HL-60 (cell line): ENCODE measurements at regions not wholly inside any gene's neighbourhood (a gene's known extent, or its start where the extent isn't known, plus 50 kb on each side); places are given as distances from the start of the nearest gene placed in this dataset.
"Not testable (repeated sequence)": the region's sequence is repeated elsewhere in the genome, so short reads cannot be mapped to it uniquely, and the experiment has no call there.

ENCODE experiments used
- CTCF ChIP-seq: IDR thresholded peaks from one replicate; pipeline ENCODE4 v1.5.1; 2011; ENCODE audit warnings: low read length, control low read depth, inconsistent platforms; ENCODE audit not compliant: insufficient read depth
- GABPA ChIP-seq: IDR thresholded peaks from 2 replicates; pipeline ENCODE4 v1.6.1; 2012; ENCODE audit warnings: low read depth
- POLR2AphosphoS5 ChIP-seq: IDR thresholded peaks from 2 replicates; pipeline ENCODE4 v1.6.1; 2012; ENCODE audit warnings: low read depth
- REST ChIP-seq: IDR thresholded peaks from 2 replicates; pipeline ENCODE4 v1.6.1; 2012; ENCODE audit warnings: low read depth; ENCODE audit not compliant: insufficient replicate concordance
- SPI1 ChIP-seq: IDR thresholded peaks from 2 replicates; pipeline ENCODE4 v1.6.1; 2012; ENCODE audit warnings: low read depth, mild to moderate bottlenecking, borderline replicate concordance

GRCh38 chr5:100079163-100079562 lies 456.0 kb upstream of the FAM174A start:
- not testable (repeated sequence) for TF ChIP-seq CTCF, REST, GABPA, POLR2AphosphoS5, SPI1
